HAP-1 (cell line): ENCODE measurements at regions not wholly inside any gene's neighbourhood (a gene's known extent, or its start where the extent isn't known, plus 50 kb on each side); places are given as distances from the start of the nearest gene placed in this dataset.
A peak's percentile ranks its signal among the peaks of the same experiment; 100 is the strongest.

Source experiments
- DNase-seq, 2 experiments: peaks; one replicate each; pipeline ENCODE4 v3.0.0-alpha.2; 2016 to 2020; ENCODE audit warnings: low spot score in 2 of 2
- H3K27me3 ChIP-seq: fragments of 250-450 bp; sonication (Bioruptor Pico); 2 replicates; pipeline ENCODE4 v1.5.1; 2020; ENCODE audit warnings: low read depth, mild to moderate bottlenecking, moderate library complexity
- H3K36me3 ChIP-seq: fragments of 250-450 bp; sonication (Bioruptor Pico); replicated peaks from 2 replicates; pipeline ENCODE4 v1.5.1; 2020; ENCODE audit warnings: mild to moderate bottlenecking
- H3K4me1 ChIP-seq: fragments of 250-450 bp; sonication (Bioruptor Pico); 2 replicates; pipeline ENCODE4 v1.5.1; 2020; ENCODE audit warnings: mild to moderate bottlenecking
- H3K4me3 ChIP-seq: fragments of 250-450 bp; sonication (Bioruptor Pico); 2 replicates; pipeline ENCODE4 v1.5.1; 2020; ENCODE audit warnings: mild to moderate bottlenecking, moderate library complexity
- H3K9me3 ChIP-seq: fragments of 250-450 bp; sonication (Bioruptor Pico); 2 replicates; pipeline ENCODE4 v1.5.1; 2020; ENCODE audit warnings: mild to moderate bottlenecking, moderate library complexity
- in situ Hi-C: fragments of 300-500 bp; cut with MboI; formaldehyde crosslinking; loops from 3 replicates; pipeline ENCODE4 v1.14.3; 2020; ENCODE audit warnings: low sequenced_read_pairs, inconsistent platforms, mixed read lengths

GRCh38 chr3:116916836-116917235 is 207.3 kb downstream of the TUSC7 start:
- Histone ChIP-seq H3K27me3 (0 out of 2 replicates have a peak, but pooled peaks cover 3% of the 10 kb centered on the region), H3K4me3 (no peak overlapping the region)
- in situ Hi-C loops = no loop called here

DNA sequence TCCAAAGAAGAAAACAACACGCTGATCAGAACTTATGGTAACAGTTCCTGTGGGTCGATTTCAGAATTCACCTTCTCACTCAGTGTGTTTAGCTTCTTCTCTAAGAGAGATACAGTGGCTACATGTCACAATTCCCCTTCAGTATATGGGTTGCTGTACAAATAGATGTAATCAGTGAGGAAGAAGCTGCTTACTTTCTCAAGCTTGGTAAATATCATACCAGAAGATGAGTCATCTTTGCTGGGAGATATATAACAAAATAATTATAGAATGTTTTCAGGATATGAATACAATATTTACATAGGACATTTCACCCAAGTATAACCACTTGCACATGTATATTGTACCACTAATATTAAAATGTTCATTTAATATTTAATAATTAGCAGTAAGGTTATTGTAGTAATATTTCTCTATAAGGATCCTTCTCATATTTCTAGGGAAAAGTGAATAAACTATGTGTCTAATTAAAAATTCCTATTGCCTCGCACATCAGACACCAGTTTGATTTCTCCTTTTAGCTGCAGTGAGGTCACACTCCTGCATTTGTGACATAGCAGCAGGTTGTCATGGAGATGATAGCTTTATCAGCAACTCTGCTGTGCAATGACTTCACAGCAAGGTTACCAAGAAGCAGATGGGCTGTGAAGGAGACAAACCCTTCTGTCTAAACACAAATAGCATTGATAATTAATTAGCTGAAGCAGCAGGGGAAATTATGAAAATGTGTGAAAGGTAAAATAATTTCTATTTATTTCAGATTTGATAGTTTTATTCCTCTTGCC is 211.4 kb downstream of the TUSC7 start:
- no peaks in the 10 kb centered on the region for H3K4me1 ChIP-seq
- H3K4me3 ChIP-seq = no peak overlapping the region
- no peak for DNase-seq
- no peaks in the 10 kb centered on the region for H3K27me3 ChIP-seq
- H3K36me3 ChIP-seq = no peaks in the 10 kb centered on the region
- no peaks in the 10 kb centered on the region for H3K9me3 ChIP-seq
- in situ Hi-C loops = no loop called here

More at GRCh38 chr3:116916836-116917235, 207.3 kb downstream of the TUSC7 start:
- H3K9me3 ChIP-seq = no peaks in the 10 kb centered on the region
- no peaks in the 10 kb centered on the region for H3K36me3 ChIP-seq
- no peak for DNase-seq
- no peaks in the 10 kb centered on the region for H3K4me1 ChIP-seq

- Histone ChIP-seq H3K4me3 (no peak overlapping the region), H3K4me1 (no peaks in the 10 kb centered on the region; the same call in 1 of the 2 replicates), H3K27me3 (no peaks in the 10 kb centered on the region), H3K36me3 (no peaks in the 10 kb centered on the region), H3K9me3 (no peaks in the 10 kb centered on the region)
- no peak for DNase-seq
- in situ Hi-C loops = no loop called here
Measured at GRCh38 chr3:116927918-116928317, 218.3 kb downstream of the TUSC7 start.

DNA sequence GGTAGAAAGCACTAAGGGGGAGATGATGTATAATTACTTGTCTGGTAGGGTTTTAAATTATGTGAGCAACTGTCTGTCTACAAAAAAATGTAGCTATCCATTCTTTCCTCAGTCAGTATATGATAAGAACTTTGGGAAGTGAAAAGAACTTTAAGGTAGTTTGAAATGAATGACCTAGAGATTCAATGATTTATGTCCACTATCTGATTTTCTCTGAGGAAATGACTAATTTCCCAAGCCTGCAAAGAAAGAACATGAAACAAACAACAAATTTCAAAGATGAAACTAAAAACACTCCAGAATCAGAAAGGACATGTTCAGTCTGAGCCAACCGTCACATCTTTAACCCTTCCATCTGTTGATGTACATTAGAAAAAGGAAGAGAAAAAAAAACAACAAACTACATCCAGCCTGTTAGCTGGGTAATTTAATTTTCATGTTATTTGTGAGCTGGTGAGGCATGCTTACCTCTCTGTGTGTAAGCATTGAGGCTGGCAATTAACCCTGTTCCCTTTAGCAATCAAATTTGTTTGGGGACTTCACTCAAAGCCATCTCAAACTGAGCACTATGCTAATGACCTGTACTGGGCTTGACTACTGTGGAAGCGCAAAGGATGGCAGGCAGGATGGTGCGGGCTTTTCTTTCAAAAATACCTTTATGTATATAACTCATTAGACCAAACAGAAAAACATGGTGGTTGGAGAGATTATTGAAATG is 220.1 kb downstream of the TUSC7 start:
- H3K27me3 ChIP-seq = no peaks in the 10 kb centered on the region
- no peaks in the 10 kb centered on the region for H3K36me3 ChIP-seq
- in situ Hi-C loops = no loop called here

DNA sequence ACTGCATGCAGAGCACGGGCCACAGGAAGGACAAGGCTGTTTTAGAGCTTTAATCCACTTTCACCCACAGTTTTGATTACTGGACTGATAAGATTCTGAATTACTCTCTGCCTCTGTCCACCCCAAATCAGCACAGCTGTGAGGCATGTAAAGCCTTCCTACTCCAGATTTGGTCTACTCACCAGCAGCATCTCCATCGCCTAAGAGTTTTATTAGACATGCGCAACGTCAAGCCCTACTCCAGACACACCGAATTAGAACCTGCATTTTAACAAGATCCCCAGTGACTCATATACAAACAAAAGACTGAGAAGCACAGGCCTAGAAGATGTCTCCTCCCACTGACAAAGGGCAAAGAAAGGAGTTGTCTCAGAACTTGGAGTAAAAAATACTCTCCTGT is 221.2 kb downstream of the TUSC7 start:
- DNase-seq = peak in 1 of 2 experiments; percentile 16
- no peaks in the 10 kb centered on the region for H3K9me3 ChIP-seq
- no peaks in the 10 kb centered on the region; the same call in 1 of the 2 replicates for H3K4me1 ChIP-seq
- H3K4me3 ChIP-seq = no peak overlapping the region
- H3K36me3 ChIP-seq = no peaks in the 10 kb centered on the region
- H3K27me3 ChIP-seq = no peaks in the 10 kb centered on the region
- in situ Hi-C loops = no loop called here

More for the DNA sequence above, 220.1 kb downstream of the TUSC7 start:
- Histone ChIP-seq H3K4me3 (no peak overlapping the region), H3K9me3 (no peaks in the 10 kb centered on the region), H3K4me1 (no peaks in the 10 kb centered on the region; the same call in 1 of the 2 replicates)
- no peak for DNase-seq

- DNase-seq = peak; percentile 40 to 71
- Histone ChIP-seq H3K4me3 (no peak overlapping the region), H3K9me3 (no peaks in the 10 kb centered on the region), H3K27me3 (no peaks in the 10 kb centered on the region), H3K36me3 (no peaks in the 10 kb centered on the region), H3K4me1 (no peaks in the 10 kb centered on the region)
- in situ Hi-C loops = no loop called here
Measured at GRCh38 chr3:116939091-116939490, 229.5 kb downstream of the TUSC7 start.

DNA sequence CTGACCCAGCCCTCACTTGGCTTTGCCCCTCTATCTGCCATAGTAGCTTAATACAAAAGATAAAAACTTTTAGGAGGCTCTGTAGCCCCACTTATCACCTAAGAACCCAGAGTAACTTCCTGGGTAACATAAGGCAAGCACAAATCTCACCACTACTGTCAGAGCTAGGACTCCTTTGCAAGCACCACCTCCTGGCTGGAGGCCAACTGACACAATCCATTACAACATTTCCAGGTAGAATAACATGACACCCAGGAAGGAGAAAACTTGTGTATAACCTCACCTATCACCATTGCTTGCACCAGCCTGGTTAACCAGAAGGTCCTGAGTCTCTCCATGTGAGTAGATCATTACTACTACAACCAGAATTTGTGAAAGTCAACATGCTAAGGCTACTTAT is 230.0 kb downstream of the TUSC7 start:
- Histone ChIP-seq H3K4me3 (no peak overlapping the region), H3K4me1 (no peaks in the 10 kb centered on the region), H3K36me3 (no peaks in the 10 kb centered on the region), H3K9me3 (no peaks in the 10 kb centered on the region), H3K27me3 (no peaks in the 10 kb centered on the region)
- in situ Hi-C loops = no loop called here
- DNase-seq = no peak

GRCh38 chr3:116940719-116941118 is 231.1 kb downstream of the TUSC7 start:
- Histone ChIP-seq H3K36me3 (no peaks in the 10 kb centered on the region), H3K27me3 (no peaks in the 10 kb centered on the region), H3K4me1 (no peaks in the 10 kb centered on the region), H3K9me3 (no peaks in the 10 kb centered on the region), H3K4me3 (no peak overlapping the region)
- in situ Hi-C loops = no loop called here
- DNase-seq = no peak

DNA sequence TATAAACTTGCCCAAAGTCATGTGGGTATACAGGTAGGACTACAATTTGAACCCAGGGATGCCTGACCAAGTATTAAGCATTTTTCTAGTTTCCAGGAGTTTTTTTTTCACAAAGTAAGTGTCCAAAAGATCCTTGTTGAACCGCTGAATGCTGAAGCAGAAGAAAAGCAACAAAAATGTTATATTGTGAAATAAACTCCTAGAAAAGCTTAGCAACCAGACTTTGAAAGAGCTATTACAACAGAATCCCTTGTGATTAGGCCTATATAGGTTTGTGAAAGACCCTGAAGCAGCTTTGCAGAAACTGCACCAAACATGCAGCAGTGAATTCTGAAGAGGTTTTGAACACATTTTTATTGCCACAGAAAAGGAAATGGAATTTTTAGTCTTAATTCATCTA is 236.8 kb downstream of the TUSC7 start:
- H3K36me3 ChIP-seq = no peaks in the 10 kb centered on the region
- in situ Hi-C loops = no loop called here

GRCh38 chr3:116947148-116947547 is 237.6 kb downstream of the TUSC7 start:
- no peak overlapping the region for H3K4me3 ChIP-seq
- no peaks in the 10 kb centered on the region for H3K9me3 ChIP-seq
- in situ Hi-C loops = no loop called here
- H3K36me3 ChIP-seq = no peaks in the 10 kb centered on the region
- H3K27me3 ChIP-seq = no peaks in the 10 kb centered on the region
- no peaks in the 10 kb centered on the region for H3K4me1 ChIP-seq
- no peak for DNase-seq

More for the DNA sequence above, 236.8 kb downstream of the TUSC7 start:
- Histone ChIP-seq H3K4me1 (no peaks in the 10 kb centered on the region), H3K27me3 (no peaks in the 10 kb centered on the region), H3K4me3 (no peak overlapping the region), H3K9me3 (no peaks in the 10 kb centered on the region)
- no peak for DNase-seq

DNA sequence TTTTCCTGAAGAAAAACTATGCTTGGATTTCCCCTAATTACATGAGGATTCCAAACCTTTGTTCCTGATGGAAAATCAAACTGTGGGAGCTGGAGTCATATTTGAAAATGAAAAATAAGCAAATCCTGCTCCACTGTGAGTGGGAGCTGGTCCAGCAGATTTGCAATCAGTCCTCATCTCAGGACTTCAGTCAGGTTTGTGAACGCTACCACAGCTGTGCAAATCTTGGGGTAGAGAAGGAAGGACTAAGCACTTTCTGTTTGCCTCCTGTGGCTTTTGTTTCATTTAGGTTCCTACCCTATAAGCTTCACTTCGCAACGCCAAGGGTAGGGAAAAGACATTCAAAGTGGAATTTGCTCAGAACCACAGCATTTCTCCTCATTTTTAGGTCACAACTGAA is 238.2 kb downstream of the TUSC7 start:
- Histone ChIP-seq H3K9me3 (no peaks in the 10 kb centered on the region), H3K4me1 (no peaks in the 10 kb centered on the region), H3K4me3 (no peak overlapping the region), H3K27me3 (no peaks in the 10 kb centered on the region), H3K36me3 (no peaks in the 10 kb centered on the region)
- in situ Hi-C loops = no loop called here
- no peak for DNase-seq

DNA sequence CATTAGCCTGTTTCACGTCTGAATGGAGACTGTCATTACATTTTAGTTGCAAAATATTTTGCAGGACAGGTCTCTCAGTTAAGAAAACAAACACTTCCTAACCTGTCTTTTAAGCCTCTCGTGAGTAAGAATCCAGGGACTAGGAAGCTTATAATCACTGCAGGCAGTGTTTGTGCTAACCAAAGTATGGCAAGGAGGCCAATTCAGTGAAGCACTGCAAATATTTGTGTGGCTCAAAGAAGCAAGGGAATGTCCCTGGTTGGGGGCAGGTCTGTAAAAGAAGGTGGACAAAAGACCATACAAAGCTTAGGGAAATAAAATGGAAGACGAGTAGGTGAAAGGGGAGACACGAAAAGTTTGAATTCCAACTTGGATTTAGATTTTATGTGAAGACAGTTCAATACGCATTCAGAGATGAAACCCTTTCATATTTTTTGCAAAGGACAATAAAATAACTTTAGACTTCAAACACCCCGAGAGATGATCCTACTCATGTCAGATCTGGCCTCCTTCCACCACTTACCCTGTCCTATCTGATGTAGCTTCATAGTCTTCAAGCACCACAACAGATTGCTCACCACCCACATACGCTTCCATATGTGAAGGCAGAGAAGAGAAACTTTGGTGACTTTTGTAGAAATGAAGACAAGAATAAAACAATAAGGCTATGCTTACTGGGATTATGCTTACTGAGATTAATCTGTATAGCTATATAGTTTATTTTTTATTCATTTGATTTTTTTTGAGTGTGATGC is 240.9 kb downstream of the TUSC7 start:
- no peak overlapping the region for H3K4me3 ChIP-seq
- H3K36me3 ChIP-seq = no peaks in the 10 kb centered on the region
- no peaks in the 10 kb centered on the region for H3K4me1 ChIP-seq
- H3K27me3 ChIP-seq = no peaks in the 10 kb centered on the region
- DNase-seq = no peak
- in situ Hi-C loops = no loop called here
- no peaks in the 10 kb centered on the region for H3K9me3 ChIP-seq

DNA sequence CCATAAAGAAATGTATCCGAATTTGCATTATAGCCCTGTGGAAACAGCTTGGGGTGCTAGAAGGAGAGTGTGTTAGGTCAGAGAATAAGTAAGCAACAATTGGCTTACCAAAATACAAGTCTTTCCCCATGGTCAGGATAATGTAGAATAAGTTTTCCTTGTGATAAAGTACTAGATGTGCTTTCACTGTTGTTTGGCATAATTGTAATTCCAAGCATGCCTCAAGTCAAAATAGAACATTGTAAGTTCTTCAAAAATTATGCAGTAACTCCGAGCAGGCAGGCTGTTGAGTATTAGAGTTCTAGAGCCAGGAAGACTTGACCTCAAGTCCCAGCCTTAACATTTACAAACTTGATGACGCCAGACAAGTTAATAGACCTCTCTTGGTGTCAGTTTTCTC is 242.0 kb downstream of the TUSC7 start:
- H3K4me3 ChIP-seq = no peak overlapping the region
- H3K9me3 ChIP-seq = no peaks in the 10 kb centered on the region
- H3K4me1 ChIP-seq = no peaks in the 10 kb centered on the region
- no peak for DNase-seq
- H3K36me3 ChIP-seq = no peaks in the 10 kb centered on the region
- H3K27me3 ChIP-seq = no peaks in the 10 kb centered on the region
- in situ Hi-C loops = no loop called here

DNA sequence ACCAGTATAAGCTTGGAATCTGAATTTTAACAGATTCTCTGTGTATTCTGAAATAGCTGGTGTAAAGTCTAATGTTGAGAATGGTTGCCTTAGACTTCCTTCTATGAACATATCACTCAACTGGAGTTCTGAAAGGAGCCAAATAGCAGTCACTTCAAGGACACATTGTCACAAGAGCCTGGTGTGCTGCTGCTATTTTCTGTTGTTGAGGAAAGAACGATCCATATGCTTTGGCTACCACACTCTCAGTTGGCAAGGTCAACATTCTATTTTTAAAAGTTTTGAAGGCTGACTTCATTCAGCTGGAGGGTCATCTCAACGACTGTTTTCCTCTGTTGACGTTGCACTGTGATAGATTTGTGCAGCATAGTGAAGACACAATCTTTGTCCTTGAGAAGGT is 248.7 kb downstream of the TUSC7 start:
- in situ Hi-C loops = no loop called here
- H3K36me3 ChIP-seq = no peaks in the 10 kb centered on the region

More for the DNA sequence above, 248.7 kb downstream of the TUSC7 start:
- DNase-seq = no peak
- Histone ChIP-seq H3K4me1 (peaks cover 7% of the 10 kb centered on the region), H3K9me3 (no peaks in the 10 kb centered on the region), H3K27me3 (no peaks in the 10 kb centered on the region), H3K4me3 (no peak overlapping the region)
